Memory B cell (primary cell): ENCODE measurements at regions not wholly inside any gene's neighbourhood (a gene's known extent, or its start where the extent isn't known, plus 50 kb on each side); places are given as distances from the start of the nearest gene placed in this dataset.

Experiments used
- ATAC-seq: fragments of 150-1000 bp; cut with Tn5 transposase; 2 replicates; pipeline ENCODE4 v1.10.0; 2021; ENCODE audit warnings: low read depth, mild to moderate bottlenecking, moderate library complexity
- DNase-seq, 2 donors: peaks; one replicate each; pipeline ENCODE4 v3.0.0; 2022; ENCODE audit warnings: low spot score in 2 of 2
- H3K27ac Mint-ChIP-seq: one replicate; pipeline ENCODE4 v1.8.0; 2022; ENCODE audit warnings: mild to moderate bottlenecking, moderate library complexity, mixed read lengths
- H3K27me3 Mint-ChIP-seq: one replicate; pipeline ENCODE4 v1.8.0; 2022; ENCODE audit warnings: mixed read lengths
- H3K36me3 Mint-ChIP-seq: one replicate; pipeline ENCODE4 v1.8.0; 2022; ENCODE audit warnings: mild to moderate bottlenecking, mixed read lengths
- H3K4me1 Mint-ChIP-seq: one replicate; pipeline ENCODE4 v1.8.0; 2022; ENCODE audit warnings: mixed read lengths
- H3K4me3 Mint-ChIP-seq: one replicate; pipeline ENCODE4 v1.8.0; 2022; ENCODE audit warnings: mild to moderate bottlenecking, moderate library complexity, mixed read lengths
- H3K9me3 Mint-ChIP-seq: one replicate; pipeline ENCODE4 v1.8.0; 2022; ENCODE audit warnings: mixed read lengths

- DNase-seq (no peak), ATAC-seq (no peak)
- no peaks in the 10 kb centered on the region for H3K36me3 Mint-ChIP-seq
- H3K27me3 Mint-ChIP-seq, result no peaks in the 10 kb centered on the region
- H3K4me1 Mint-ChIP-seq, result no peaks in the 10 kb centered on the region
- no peak overlapping the region for H3K27ac Mint-ChIP-seq
- H3K4me3 Mint-ChIP-seq, result no peak overlapping the region
- peaks cover 2% of the 10 kb centered on the region for H3K9me3 Mint-ChIP-seq
Observed at GRCh38 chr3:98979296-98979695, 77.8 kb upstream of the DCBLD2 start.

- ATAC-seq, result no peak
- no peaks in the 10 kb centered on the region for H3K36me3 Mint-ChIP-seq
- no peaks in the 10 kb centered on the region for H3K4me1 Mint-ChIP-seq
- H3K4me3 Mint-ChIP-seq, result no peak overlapping the region
- no peaks in the 10 kb centered on the region for H3K27me3 Mint-ChIP-seq
- peaks cover 2% of the 10 kb centered on the region for H3K9me3 Mint-ChIP-seq
- no peak overlapping the region for H3K27ac Mint-ChIP-seq
- no peak for DNase-seq
Observed at GRCh38 chr3:98978068-98978811, 76.7 kb upstream of the DCBLD2 start.

GRCh38 chr3:98977520-98977919, 76.0 kb upstream of the DCBLD2 start:
- Mint-ChIP-seq H3K36me3 (no peaks in the 10 kb centered on the region), H3K27ac (no peak overlapping the region), H3K27me3 (peaks cover 3% of the 10 kb centered on the region), H3K4me3 (no peak overlapping the region), H3K9me3 (peaks cover 4% of the 10 kb centered on the region), H3K4me1 (no peaks in the 10 kb centered on the region)
- no peak for DNase-seq
- no peak for ATAC-seq

- DNase-seq (no peak), ATAC-seq (no peak)
- Mint-ChIP-seq H3K9me3 (peaks cover 4% of the 10 kb centered on the region), H3K27ac (no peak overlapping the region), H3K36me3 (no peaks in the 10 kb centered on the region), H3K4me1 (no peaks in the 10 kb centered on the region), H3K27me3 (peaks cover 3% of the 10 kb centered on the region), H3K4me3 (no peak overlapping the region)
Observed at GRCh38 chr3:98974442-98974841, 72.9 kb upstream of the DCBLD2 start.

DNA sequence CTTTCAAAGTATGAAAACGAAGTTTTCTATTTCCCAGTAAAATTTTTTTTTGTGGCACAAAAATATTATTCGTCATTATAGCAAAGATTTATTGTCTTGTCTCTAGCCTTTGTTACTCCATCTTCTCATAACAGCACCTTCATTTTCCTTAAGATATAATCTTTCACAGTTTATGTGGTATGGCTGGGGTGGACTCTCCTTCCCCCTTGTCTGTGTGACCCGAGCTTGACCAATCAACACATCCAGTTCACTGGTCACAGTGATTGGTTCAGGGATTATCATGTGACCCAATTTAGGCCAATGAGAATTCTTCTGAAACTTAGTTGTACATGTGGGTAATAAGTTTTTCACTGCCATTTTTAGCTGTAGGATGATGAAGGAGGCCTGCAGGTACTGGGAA, 71.2 kb upstream of the DCBLD2 start:
- Mint-ChIP-seq H3K4me3 (no peak overlapping the region), H3K27ac (no peak overlapping the region), H3K36me3 (no peaks in the 10 kb centered on the region), H3K27me3 (peaks cover 3% of the 10 kb centered on the region), H3K9me3 (peaks cover 4% of the 10 kb centered on the region), H3K4me1 (no peaks in the 10 kb centered on the region)
- ATAC-seq, result no peak
- no peak for DNase-seq

DNA sequence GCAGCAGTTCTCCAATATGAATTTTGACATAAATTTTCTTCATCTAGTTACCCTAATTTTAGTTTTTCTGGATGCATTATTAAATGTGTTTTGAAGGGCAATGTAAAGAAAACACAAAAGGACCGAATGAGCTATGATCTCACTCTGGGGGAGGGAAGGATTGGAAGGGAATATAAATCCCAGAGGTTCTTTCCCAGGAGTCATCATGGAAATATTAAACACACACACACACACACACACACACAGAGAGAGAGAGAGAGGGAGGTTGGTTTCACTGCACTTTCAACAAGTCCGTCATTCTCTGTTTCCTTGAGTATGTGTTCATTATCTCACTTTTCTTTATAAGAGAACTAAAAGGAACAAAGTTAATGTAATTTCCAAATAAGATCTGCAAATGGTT, 70.7 kb upstream of the DCBLD2 start:
- ATAC-seq (no peak), DNase-seq (no peak)
- Mint-ChIP-seq H3K4me3 (no peak overlapping the region), H3K9me3 (peaks cover 6% of the 10 kb centered on the region), H3K4me1 (no peaks in the 10 kb centered on the region), H3K27ac (no peak overlapping the region), H3K36me3 (no peaks in the 10 kb centered on the region), H3K27me3 (peaks cover 5% of the 10 kb centered on the region)

DNA sequence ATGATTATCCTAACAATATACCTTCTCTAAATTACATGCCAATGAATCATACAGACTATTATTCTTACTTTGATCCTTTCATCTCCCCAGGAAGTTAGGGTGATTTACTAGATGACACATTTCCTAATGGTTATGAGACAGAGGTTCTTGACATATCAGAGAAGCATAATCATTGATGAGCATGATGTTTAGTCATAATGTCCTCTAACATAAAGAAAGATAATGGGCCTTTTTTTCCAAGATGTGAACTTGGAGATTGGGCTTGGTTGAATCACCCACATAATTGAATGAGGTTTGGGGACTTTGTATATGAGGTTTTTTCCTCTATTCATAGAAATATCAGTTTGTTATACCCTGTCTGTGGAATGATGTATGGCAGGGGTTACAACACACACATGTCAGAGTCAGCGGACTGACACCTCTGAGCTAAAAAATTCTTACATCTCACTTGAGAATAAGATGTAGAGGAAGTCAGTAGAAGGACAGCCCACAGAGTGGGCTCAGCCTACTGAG, 69.7 kb upstream of the DCBLD2 start:
- H3K4me1 Mint-ChIP-seq, result no peaks in the 10 kb centered on the region
- ATAC-seq, result no peak
- no peak overlapping the region for H3K27ac Mint-ChIP-seq
- no peaks in the 10 kb centered on the region for H3K36me3 Mint-ChIP-seq
- H3K4me3 Mint-ChIP-seq, result no peak overlapping the region
- no peak for DNase-seq
- peaks cover 5% of the 10 kb centered on the region for H3K9me3 Mint-ChIP-seq
- peaks cover 5% of the 10 kb centered on the region for H3K27me3 Mint-ChIP-seq

- Mint-ChIP-seq H3K27me3 (peaks cover 5% of the 10 kb centered on the region), H3K4me1 (no peaks in the 10 kb centered on the region), H3K36me3 (no peaks in the 10 kb centered on the region), H3K27ac (no peak overlapping the region), H3K4me3 (no peak overlapping the region), H3K9me3 (peaks cover 5% of the 10 kb centered on the region)
- ATAC-seq (no peak), DNase-seq (no peak)
Observed at GRCh38 chr3:98969295-98969694, 67.8 kb upstream of the DCBLD2 start.

DNA sequence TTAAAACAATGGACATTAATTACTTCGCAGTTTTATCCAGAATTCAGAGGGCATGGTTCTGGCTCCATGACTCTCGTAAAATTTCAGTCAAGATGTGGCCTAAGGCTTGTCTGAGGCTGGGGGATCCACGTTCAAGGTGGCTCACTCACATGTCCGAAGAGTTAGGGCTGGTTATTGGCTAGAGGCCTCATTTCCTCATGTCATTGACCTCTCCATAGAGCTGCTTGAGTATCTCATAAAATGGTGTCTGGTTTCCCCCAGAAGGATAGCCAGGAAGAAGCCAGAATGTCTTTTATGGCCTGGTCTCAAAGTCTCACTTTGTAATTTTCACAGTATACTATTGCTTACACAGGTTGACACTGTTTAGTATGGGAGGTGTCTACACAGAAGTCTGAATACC, 67.3 kb upstream of the DCBLD2 start:
- peaks cover 5% of the 10 kb centered on the region for H3K27me3 Mint-ChIP-seq
- ATAC-seq, result no peak
- H3K4me3 Mint-ChIP-seq, result no peak overlapping the region
- peaks cover 5% of the 10 kb centered on the region for H3K9me3 Mint-ChIP-seq
- no peaks in the 10 kb centered on the region for H3K36me3 Mint-ChIP-seq
- no peaks in the 10 kb centered on the region for H3K4me1 Mint-ChIP-seq
- DNase-seq, result no peak
- H3K27ac Mint-ChIP-seq, result no peak overlapping the region

- Mint-ChIP-seq H3K27me3 (peaks cover 5% of the 10 kb centered on the region), H3K27ac (no peak overlapping the region), H3K9me3 (peaks cover 5% of the 10 kb centered on the region), H3K36me3 (no peaks in the 10 kb centered on the region), H3K4me1 (no peaks in the 10 kb centered on the region), H3K4me3 (no peak overlapping the region)
- DNase-seq, result no peak
- ATAC-seq, result no peak
Observed at GRCh38 chr3:98968347-98968746, 66.9 kb upstream of the DCBLD2 start.

- H3K9me3 Mint-ChIP-seq, result peaks cover 3% of the 10 kb centered on the region
- no peak overlapping the region for H3K4me3 Mint-ChIP-seq
- no peak for ATAC-seq
- no peak overlapping the region for H3K27ac Mint-ChIP-seq
- no peaks in the 10 kb centered on the region for H3K4me1 Mint-ChIP-seq
- H3K36me3 Mint-ChIP-seq, result no peaks in the 10 kb centered on the region
- peaks cover 3% of the 10 kb centered on the region for H3K27me3 Mint-ChIP-seq
- DNase-seq, result no peak
Observed at GRCh38 chr3:98967758-98968157, 66.3 kb upstream of the DCBLD2 start.

DNA sequence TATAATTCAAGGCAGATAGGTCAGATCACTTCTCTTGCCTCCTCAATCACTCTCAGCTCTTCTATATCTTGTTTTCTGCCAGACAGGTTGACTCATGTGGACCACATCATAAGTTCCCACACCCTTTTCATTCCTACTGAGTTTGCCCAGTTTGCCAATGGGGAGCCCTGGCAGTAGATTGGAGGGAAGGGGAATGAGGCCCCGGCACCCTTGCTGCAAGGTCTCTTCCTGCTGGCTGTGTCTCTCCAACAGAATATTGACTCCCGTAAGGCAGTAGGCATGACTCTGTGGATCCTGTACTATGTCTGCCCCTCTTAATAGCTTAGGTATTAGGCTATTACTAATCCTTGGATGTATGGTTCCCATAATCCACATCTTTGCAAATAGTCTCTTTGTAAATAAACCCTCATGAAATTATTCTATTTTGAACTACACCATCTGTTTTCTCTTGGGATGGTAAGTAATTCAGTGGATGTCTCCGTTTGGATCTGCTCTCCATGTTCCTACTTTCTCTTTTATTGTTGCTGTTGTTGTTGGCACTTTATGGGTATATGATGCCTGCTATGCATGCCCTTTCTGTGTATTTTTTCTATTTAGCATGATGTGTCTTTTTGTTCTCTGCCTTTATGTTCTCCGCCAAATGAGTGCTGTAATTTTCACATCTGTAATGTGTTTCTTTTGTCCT, 65.5 kb upstream of the DCBLD2 start:
- no peaks in the 10 kb centered on the region for H3K36me3 Mint-ChIP-seq
- H3K27ac Mint-ChIP-seq, result no peak overlapping the region
- no peak for DNase-seq
- H3K4me1 Mint-ChIP-seq, result no peaks in the 10 kb centered on the region
- no peak overlapping the region for H3K4me3 Mint-ChIP-seq
- peaks cover 2% of the 10 kb centered on the region for H3K27me3 Mint-ChIP-seq
- no peak for ATAC-seq
- peaks cover 2% of the 10 kb centered on the region for H3K9me3 Mint-ChIP-seq

- peaks cover 2% of the 10 kb centered on the region for H3K27me3 Mint-ChIP-seq
- H3K36me3 Mint-ChIP-seq, result no peaks in the 10 kb centered on the region
- ATAC-seq (no peak), DNase-seq (no peak)
- peaks cover 2% of the 10 kb centered on the region for H3K9me3 Mint-ChIP-seq
- H3K4me1 Mint-ChIP-seq, result no peaks in the 10 kb centered on the region
- H3K27ac Mint-ChIP-seq, result no peak overlapping the region
- H3K4me3 Mint-ChIP-seq, result no peak overlapping the region
Observed at GRCh38 chr3:98966434-98966833, 64.9 kb upstream of the DCBLD2 start.

DNA sequence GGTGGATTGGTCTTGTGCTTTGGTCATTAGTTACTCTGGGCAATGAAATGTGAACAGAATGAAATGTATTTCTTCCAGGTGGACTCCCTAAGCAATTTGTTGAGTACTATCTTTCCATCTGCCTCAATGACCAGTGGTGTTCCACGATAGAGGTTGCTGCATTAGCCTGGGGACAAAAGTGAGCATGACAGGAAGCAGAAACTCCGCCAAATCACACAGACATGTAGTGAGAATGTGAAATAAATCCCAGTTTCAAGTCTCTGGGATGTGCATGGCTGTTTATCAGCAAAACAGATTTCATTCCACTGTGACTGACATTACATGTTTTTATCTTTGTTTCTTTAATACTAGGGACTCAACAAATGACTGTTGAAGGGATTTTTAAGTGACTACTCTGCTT, 63.3 kb upstream of the DCBLD2 start:
- no peak for DNase-seq
- H3K36me3 Mint-ChIP-seq, result no peaks in the 10 kb centered on the region

GRCh38 chr3:98963546-98963945, 62.1 kb upstream of the DCBLD2 start:
- Mint-ChIP-seq H3K27ac (no peak overlapping the region), H3K4me1 (no peaks in the 10 kb centered on the region)

More for the DNA sequence above, 63.3 kb upstream of the DCBLD2 start:
- no peak overlapping the region for H3K4me3 Mint-ChIP-seq
- no peak for ATAC-seq
- H3K27me3 Mint-ChIP-seq, result peaks cover 2% of the 10 kb centered on the region
- H3K27ac Mint-ChIP-seq, result no peak overlapping the region
- no peaks in the 10 kb centered on the region for H3K4me1 Mint-ChIP-seq
- peaks cover 2% of the 10 kb centered on the region for H3K9me3 Mint-ChIP-seq

More at GRCh38 chr3:98963546-98963945, 62.1 kb upstream of the DCBLD2 start:
- Mint-ChIP-seq H3K4me3 (no peak overlapping the region), H3K9me3 (peaks cover 2% of the 10 kb centered on the region), H3K36me3 (no peaks in the 10 kb centered on the region), H3K27me3 (peaks cover 2% of the 10 kb centered on the region)
- ATAC-seq (no peak), DNase-seq (no peak)
